NCI-H446 treated with DMSO at 0.1 percent for 48 hours (cell line): ENCODE measurements at regions not wholly inside any gene's neighbourhood (a gene's known extent, or its start where the extent isn't known, plus 50 kb on each side); places are given as distances from the start of the nearest gene placed in this dataset.

Source experiments
- DNase-seq: peaks from one replicate; lab custom pipeline; 2025; lab: John Stamatoyannopoulos, UW

GRCh38 chr7:117973975-117974374, 100.7 kb upstream of the CTTNBP2 start:
- no peak for DNase-seq

- DNase-seq, result no peak
Observed at GRCh38 chr7:117974891-117975290, 101.7 kb upstream of the CTTNBP2 start.

GRCh38 chr7:117975476-117975875, 102.2 kb upstream of the CTTNBP2 start:
- no peak for DNase-seq

- no peak for DNase-seq
Observed at GRCh38 chr7:117979954-117980497, 106.8 kb upstream of the CTTNBP2 start.

GRCh38 chr7:117982071-117983055, 109.1 kb upstream of the CTTNBP2 start:
- DNase-seq, result no peak

GRCh38 chr7:117986645-117987269, 113.5 kb upstream of the CTTNBP2 start:
- DNase-seq, result no peak

- DNase-seq, result no peak
Observed at GRCh38 chr7:117990834-117991233, 117.6 kb upstream of the CTTNBP2 start.

GRCh38 chr7:117992635-117993376, 119.6 kb upstream of the CTTNBP2 start:
- DNase-seq, result no peak

GRCh38 chr7:117993377-117994003, 120.2 kb upstream of the CTTNBP2 start:
- DNase-seq, result no peak

- no peak for DNase-seq
Observed at GRCh38 chr7:117995850-117996650, 122.8 kb upstream of the CTTNBP2 start.

GRCh38 chr7:117997862-117998825, 124.9 kb upstream of the CTTNBP2 start:
- DNase-seq, result no peak

- no peak for DNase-seq
Observed at GRCh38 chr7:118000480-118001202, 127.4 kb upstream of the CTTNBP2 start.

GRCh38 chr7:118003476-118003875, 130.2 kb upstream of the CTTNBP2 start:
- no peak for DNase-seq

GRCh38 chr7:118005026-118005425, 131.8 kb upstream of the CTTNBP2 start:
- DNase-seq, result no peak

GRCh38 chr7:118006979-118007378, 133.7 kb upstream of the CTTNBP2 start:
- DNase-seq, result no peak

GRCh38 chr7:118009419-118009818, 136.2 kb upstream of the CTTNBP2 start:
- no peak for DNase-seq

- DNase-seq, result no peak
Observed at GRCh38 chr7:118011652-118012051, 138.4 kb upstream of the CTTNBP2 start.

- DNase-seq, result no peak
Observed at GRCh38 chr7:118013252-118014010, 140.2 kb upstream of the CTTNBP2 start.
